GM23338 (cell line): ENCODE measurements at regions not wholly inside any gene's neighbourhood (a gene's known extent, or its start where the extent isn't known, plus 50 kb on each side); places are given as distances from the start of the nearest gene placed in this dataset.

Experiments
- ATAC-seq: fragments of 200-7000 bp; cut with Tn5 transposase; 3 replicates; pipeline ENCODE4 v1.9.1; 2020
- DNase-seq: peaks from one replicate; pipeline ENCODE4 v3.0.0-alpha.2; 2015; ENCODE audit warnings: low spot score
- H2AFZ ChIP-seq: fragments of 200-600 bp; sonication (generic); 2 replicates; pipeline ENCODE4 v1.8.0; 2016; ENCODE audit warnings: antibody characterized with exemption, mild to moderate bottlenecking, moderate library complexity
- H3F3A ChIP-seq: fragments of 200-600 bp; sonication (generic); replicated peaks from 2 replicates; pipeline ENCODE4 v1.8.0; 2017; ENCODE audit warnings: antibody characterized with exemption, mixed run types, low read depth
- H3K27ac ChIP-seq: fragments of 200-600 bp; sonication (generic); 2 replicates; pipeline ENCODE4 v1.6.1; 2016; ENCODE audit warnings: low read depth
- H3K27me3 ChIP-seq: fragments of 200-600 bp; sonication (generic); 2 replicates; pipeline ENCODE4 v1.8.0; 2016; ENCODE audit warnings: mild to moderate bottlenecking, mixed run types, moderate library complexity; ENCODE audit not compliant: insufficient read depth
- H3K36me3 ChIP-seq: fragments of 200-600 bp; sonication (generic); 2 replicates; pipeline ENCODE4 v1.8.0; 2016; ENCODE audit warnings: mild to moderate bottlenecking; ENCODE audit not compliant: insufficient read depth
- H3K4me1 ChIP-seq: fragments of 200-600 bp; sonication (generic); 2 replicates; pipeline ENCODE4 v1.8.0; 2016; ENCODE audit warnings: mild to moderate bottlenecking, moderate library complexity; ENCODE audit not compliant: insufficient read depth
- H3K4me2 ChIP-seq: fragments of 200-600 bp; sonication (generic); 2 replicates; pipeline ENCODE4 v1.7.1; 2017; ENCODE audit warnings: mixed run types
- H3K4me3 ChIP-seq: fragments of 200-600 bp; sonication (generic); 2 replicates; pipeline ENCODE4 v1.6.1; 2016; ENCODE audit warnings: mixed run types
- H3K79me2 ChIP-seq: fragments of 200-600 bp; sonication (generic); replicated peaks from 2 replicates; pipeline ENCODE4 v1.8.0; 2017; ENCODE audit warnings: mild to moderate bottlenecking; ENCODE audit not compliant: insufficient read depth
- H3K9me2 ChIP-seq: fragments of 200-600 bp; sonication (generic); 2 replicates; pipeline ENCODE4 v1.8.0; 2017; ENCODE audit not compliant: insufficient read depth
- H4K20me1 ChIP-seq: fragments of 200-600 bp; sonication (generic); replicated peaks from 2 replicates; pipeline ENCODE4 v1.8.0; 2017; ENCODE audit warnings: mild to moderate bottlenecking; ENCODE audit not compliant: insufficient read depth
- H3K27ac Mint-ChIP-seq: 2 replicates; pipeline ENCODE4 v1.8.0; 2020; ENCODE audit warnings: inconsistent platforms, mild to moderate bottlenecking, moderate library complexity, mixed read lengths
- H3K27me3 Mint-ChIP-seq: 3 replicates; pipeline ENCODE4 v1.8.0; 2022; ENCODE audit warnings: low read depth, mild to moderate bottlenecking, moderate library complexity, mixed read lengths, inconsistent platforms; ENCODE audit not compliant: insufficient read depth, poor library complexity
- H3K36me3 Mint-ChIP-seq: 3 replicates; pipeline ENCODE4 v1.8.0; 2021; ENCODE audit warnings: low read depth, mild to moderate bottlenecking, inconsistent platforms, moderate library complexity, mixed read lengths
- H3K4me1 Mint-ChIP-seq: 3 replicates; pipeline ENCODE4 v1.8.0; 2020; ENCODE audit warnings: mild to moderate bottlenecking, inconsistent platforms, mixed read lengths
- H3K4me3 Mint-ChIP-seq: 3 replicates; pipeline ENCODE4 v1.8.0; 2021; ENCODE audit warnings: moderate library complexity, mild to moderate bottlenecking, inconsistent platforms, mixed read lengths
- H3K9me3 Mint-ChIP-seq: 3 replicates; pipeline ENCODE4 v1.8.0; 2020; ENCODE audit warnings: moderate library complexity, mild to moderate bottlenecking, inconsistent platforms, mixed read lengths
- CREB1 ChIP-seq: fragments of 250-450 bp; sonication (Bioruptor Pico); IDR thresholded peaks from 2 replicates; pipeline ENCODE4 v1.5.0; 2020; ENCODE audit warnings: low read depth, mild to moderate bottlenecking, moderate library complexity
- EZH2 ChIP-seq: fragments of 200-600 bp; sonication (generic); IDR thresholded peaks from one replicate; pipeline ENCODE4 v1.8.0; 2017; ENCODE audit warnings: antibody characterized with exemption, mild to moderate bottlenecking, low read depth; ENCODE audit not compliant: unreplicated experiment
- EZH2phosphoT487 ChIP-seq: fragments of 200-600 bp; sonication (generic); IDR thresholded peaks from one replicate; pipeline ENCODE4 v1.8.1; 2018; ENCODE audit warnings: antibody characterized with exemption; ENCODE audit not compliant: unreplicated experiment
- JUNB ChIP-seq: IDR thresholded peaks from one replicate; pipeline ENCODE4 v1.6.1; 2016; ENCODE audit warnings: antibody characterized with exemption; ENCODE audit not compliant: unreplicated experiment
- NANOG ChIP-seq: IDR thresholded peaks from 2 replicates; pipeline ENCODE4 v1.6.1; 2016; ENCODE audit warnings: antibody characterized with exemption, borderline replicate concordance
- POLR2AphosphoS5 ChIP-seq: IDR thresholded peaks from 2 replicates; pipeline ENCODE4 v1.6.1; 2016; ENCODE audit warnings: antibody characterized with exemption, low read depth
- STAT1 ChIP-seq: IDR thresholded peaks from one replicate; pipeline ENCODE4 v1.6.1; 2016; ENCODE audit warnings: antibody characterized with exemption; ENCODE audit not compliant: unreplicated experiment
- ZNF114 ChIP-seq: fragments of 250-450 bp; sonication (Bioruptor Pico); IDR thresholded peaks from 2 replicates; pipeline ENCODE4 v1.5.0; 2020; ENCODE audit warnings: mild to moderate bottlenecking, moderate library complexity
- ZNF331 ChIP-seq: fragments of 250-450 bp; sonication (Bioruptor Pico); IDR thresholded peaks from 2 replicates; pipeline ENCODE4 v1.5.0; 2020; ENCODE audit warnings: low read depth, mild to moderate bottlenecking, moderate library complexity
- TF ChIP-seq, protein P1 (sequence below), 2 experiments: fragments of 200-600 bp in 1 of 2; sonication (generic) in 1 of 2; conservative IDR thresholded peaks; 2 replicates each; pipeline versions ENCODE4 v1.5.1 to v1.6.1; 2016 to 2017; ENCODE audit warnings: antibody characterized with exemption in 2 of 2, low read depth in 2 of 2, mild to moderate bottlenecking in 2 of 2, moderate library complexity in 1 of 2
- TF ChIP-seq, protein P2 (sequence below): IDR thresholded peaks from one replicate; pipeline ENCODE4 v1.6.1; 2018; ENCODE audit warnings: antibody characterized with exemption; ENCODE audit not compliant: unreplicated experiment
- TF ChIP-seq, protein P3 (sequence below): fragments of 250-450 bp; sonication (Bioruptor Pico); IDR thresholded peaks from 2 replicates; pipeline ENCODE4 v1.5.0; 2020; ENCODE audit warnings: mild to moderate bottlenecking, moderate library complexity
- TF ChIP-seq, protein P4 (sequence below): IDR thresholded peaks from 2 replicates; pipeline ENCODE4 v1.6.1; 2016; ENCODE audit warnings: antibody characterized with exemption

DNA sequence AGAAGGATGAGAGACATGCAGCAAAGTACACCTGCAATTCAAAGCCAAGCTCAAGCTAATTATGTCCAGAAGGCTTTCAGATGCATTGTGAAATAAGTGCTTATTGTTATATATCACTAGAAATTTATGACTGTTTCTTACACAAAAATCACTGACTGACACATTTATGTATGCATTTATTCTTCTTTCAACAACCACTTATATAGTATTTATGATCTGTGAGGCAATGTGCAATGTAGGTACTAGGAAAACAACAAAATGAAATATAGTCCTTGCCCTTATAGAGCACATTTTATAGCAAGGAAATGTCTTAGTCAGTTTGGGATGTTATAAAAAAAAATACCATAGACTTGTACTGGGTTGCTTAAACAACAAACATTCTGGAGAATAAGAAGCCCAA is 167.6 kb downstream of the YIPF5 start:
- TF ChIP-seq JUNB (no peak), ZNF114 (CRISPR knock-in tag) (no peak), NANOG (no peak), CREB1 (CRISPR knock-in tag) (no peak), EZH2 (no peak), EZH2phosphoT487 (no peak), ZNF331 (CRISPR knock-in tag) (no peak), STAT1 (no peak), POLR2AphosphoS5 (no peak)
- TF ChIP-seq, protein P1, sequence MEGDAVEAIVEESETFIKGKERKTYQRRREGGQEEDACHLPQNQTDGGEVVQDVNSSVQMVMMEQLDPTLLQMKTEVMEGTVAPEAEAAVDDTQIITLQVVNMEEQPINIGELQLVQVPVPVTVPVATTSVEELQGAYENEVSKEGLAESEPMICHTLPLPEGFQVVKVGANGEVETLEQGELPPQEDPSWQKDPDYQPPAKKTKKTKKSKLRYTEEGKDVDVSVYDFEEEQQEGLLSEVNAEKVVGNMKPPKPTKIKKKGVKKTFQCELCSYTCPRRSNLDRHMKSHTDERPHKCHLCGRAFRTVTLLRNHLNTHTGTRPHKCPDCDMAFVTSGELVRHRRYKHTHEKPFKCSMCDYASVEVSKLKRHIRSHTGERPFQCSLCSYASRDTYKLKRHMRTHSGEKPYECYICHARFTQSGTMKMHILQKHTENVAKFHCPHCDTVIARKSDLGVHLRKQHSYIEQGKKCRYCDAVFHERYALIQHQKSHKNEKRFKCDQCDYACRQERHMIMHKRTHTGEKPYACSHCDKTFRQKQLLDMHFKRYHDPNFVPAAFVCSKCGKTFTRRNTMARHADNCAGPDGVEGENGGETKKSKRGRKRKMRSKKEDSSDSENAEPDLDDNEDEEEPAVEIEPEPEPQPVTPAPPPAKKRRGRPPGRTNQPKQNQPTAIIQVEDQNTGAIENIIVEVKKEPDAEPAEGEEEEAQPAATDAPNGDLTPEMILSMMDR (conservative IDR thresholded peaks at IDR 0.05; ENCODE audit: low read depth in 2 of 2): no peak
- TF ChIP-seq, protein P2, sequence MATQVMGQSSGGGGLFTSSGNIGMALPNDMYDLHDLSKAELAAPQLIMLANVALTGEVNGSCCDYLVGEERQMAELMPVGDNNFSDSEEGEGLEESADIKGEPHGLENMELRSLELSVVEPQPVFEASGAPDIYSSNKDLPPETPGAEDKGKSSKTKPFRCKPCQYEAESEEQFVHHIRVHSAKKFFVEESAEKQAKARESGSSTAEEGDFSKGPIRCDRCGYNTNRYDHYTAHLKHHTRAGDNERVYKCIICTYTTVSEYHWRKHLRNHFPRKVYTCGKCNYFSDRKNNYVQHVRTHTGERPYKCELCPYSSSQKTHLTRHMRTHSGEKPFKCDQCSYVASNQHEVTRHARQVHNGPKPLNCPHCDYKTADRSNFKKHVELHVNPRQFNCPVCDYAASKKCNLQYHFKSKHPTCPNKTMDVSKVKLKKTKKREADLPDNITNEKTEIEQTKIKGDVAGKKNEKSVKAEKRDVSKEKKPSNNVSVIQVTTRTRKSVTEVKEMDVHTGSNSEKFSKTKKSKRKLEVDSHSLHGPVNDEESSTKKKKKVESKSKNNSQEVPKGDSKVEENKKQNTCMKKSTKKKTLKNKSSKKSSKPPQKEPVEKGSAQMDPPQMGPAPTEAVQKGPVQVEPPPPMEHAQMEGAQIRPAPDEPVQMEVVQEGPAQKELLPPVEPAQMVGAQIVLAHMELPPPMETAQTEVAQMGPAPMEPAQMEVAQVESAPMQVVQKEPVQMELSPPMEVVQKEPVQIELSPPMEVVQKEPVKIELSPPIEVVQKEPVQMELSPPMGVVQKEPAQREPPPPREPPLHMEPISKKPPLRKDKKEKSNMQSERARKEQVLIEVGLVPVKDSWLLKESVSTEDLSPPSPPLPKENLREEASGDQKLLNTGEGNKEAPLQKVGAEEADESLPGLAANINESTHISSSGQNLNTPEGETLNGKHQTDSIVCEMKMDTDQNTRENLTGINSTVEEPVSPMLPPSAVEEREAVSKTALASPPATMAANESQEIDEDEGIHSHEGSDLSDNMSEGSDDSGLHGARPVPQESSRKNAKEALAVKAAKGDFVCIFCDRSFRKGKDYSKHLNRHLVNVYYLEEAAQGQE: no peak
- TF ChIP-seq, protein P3, sequence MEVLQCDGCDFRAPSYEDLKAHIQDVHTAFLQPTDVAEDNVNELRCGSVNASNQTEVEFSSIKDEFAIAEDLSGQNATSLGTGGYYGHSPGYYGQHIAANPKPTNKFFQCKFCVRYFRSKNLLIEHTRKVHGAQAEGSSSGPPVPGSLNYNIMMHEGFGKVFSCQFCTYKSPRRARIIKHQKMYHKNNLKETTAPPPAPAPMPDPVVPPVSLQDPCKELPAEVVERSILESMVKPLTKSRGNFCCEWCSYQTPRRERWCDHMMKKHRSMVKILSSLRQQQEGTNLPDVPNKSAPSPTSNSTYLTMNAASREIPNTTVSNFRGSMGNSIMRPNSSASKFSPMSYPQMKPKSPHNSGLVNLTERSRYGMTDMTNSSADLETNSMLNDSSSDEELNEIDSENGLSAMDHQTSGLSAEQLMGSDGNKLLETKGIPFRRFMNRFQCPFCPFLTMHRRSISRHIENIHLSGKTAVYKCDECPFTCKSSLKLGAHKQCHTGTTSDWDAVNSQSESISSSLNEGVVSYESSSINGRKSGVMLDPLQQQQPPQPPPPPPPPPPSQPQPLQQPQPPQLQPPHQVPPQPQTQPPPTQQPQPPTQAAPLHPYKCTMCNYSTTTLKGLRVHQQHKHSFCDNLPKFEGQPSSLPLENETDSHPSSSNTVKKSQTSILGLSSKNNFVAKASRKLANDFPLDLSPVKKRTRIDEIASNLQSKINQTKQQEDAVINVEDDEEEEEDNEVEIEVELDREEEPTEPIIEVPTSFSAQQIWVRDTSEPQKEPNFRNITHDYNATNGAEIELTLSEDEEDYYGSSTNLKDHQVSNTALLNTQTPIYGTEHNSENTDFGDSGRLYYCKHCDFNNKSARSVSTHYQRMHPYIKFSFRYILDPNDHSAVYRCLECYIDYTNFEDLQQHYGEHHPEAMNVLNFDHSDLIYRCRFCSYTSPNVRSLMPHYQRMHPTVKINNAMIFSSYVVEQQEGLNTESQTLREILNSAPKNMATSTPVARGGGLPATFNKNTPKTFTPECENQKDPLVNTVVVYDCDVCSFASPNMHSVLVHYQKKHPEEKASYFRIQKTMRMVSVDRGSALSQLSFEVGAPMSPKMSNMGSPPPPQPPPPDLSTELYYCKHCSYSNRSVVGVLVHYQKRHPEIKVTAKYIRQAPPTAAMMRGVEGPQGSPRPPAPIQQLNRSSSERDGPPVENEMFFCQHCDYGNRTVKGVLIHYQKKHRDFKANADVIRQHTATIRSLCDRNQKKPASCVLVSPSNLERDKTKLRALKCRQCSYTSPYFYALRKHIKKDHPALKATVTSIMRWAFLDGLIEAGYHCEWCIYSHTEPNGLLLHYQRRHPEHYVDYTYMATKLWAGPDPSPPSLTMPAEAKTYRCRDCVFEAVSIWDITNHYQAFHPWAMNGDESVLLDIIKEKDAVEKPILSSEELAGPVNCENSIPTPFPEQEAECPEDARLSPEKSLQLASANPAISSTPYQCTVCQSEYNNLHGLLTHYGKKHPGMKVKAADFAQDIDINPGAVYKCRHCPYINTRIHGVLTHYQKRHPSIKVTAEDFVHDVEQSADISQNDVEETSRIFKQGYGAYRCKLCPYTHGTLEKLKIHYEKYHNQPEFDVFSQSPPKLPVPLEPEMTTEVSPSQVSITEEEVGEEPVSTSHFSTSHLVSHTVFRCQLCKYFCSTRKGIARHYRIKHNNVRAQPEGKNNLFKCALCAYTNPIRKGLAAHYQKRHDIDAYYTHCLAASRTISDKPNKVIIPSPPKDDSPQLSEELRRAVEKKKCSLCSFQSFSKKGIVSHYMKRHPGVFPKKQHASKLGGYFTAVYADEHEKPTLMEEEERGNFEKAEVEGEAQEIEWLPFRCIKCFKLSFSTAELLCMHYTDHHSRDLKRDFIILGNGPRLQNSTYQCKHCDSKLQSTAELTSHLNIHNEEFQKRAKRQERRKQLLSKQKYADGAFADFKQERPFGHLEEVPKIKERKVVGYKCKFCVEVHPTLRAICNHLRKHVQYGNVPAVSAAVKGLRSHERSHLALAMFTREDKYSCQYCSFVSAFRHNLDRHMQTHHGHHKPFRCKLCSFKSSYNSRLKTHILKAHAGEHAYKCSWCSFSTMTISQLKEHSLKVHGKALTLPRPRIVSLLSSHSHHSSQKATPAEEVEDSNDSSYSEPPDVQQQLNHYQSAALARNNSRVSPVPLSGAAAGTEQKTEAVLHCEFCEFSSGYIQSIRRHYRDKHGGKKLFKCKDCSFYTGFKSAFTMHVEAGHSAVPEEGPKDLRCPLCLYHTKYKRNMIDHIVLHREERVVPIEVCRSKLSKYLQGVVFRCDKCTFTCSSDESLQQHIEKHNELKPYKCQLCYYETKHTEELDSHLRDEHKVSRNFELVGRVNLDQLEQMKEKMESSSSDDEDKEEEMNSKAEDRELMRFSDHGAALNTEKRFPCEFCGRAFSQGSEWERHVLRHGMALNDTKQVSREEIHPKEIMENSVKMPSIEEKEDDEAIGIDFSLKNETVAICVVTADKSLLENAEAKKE (CRISPR knock-in tag): no peak
- TF ChIP-seq, protein P4, sequence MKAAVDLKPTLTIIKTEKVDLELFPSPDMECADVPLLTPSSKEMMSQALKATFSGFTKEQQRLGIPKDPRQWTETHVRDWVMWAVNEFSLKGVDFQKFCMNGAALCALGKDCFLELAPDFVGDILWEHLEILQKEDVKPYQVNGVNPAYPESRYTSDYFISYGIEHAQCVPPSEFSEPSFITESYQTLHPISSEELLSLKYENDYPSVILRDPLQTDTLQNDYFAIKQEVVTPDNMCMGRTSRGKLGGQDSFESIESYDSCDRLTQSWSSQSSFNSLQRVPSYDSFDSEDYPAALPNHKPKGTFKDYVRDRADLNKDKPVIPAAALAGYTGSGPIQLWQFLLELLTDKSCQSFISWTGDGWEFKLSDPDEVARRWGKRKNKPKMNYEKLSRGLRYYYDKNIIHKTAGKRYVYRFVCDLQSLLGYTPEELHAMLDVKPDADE: no peak
- Histone ChIP-seq H3K79me2 (no peaks in the 10 kb centered on the region), H4K20me1 (no peaks in the 10 kb centered on the region), H3K4me2 (no peak overlapping the region), H3K9me2 (no peaks in the 10 kb centered on the region; the same call in 1 of the 2 replicates), H3K27ac (no peak overlapping the region), H3F3A (no peaks in the 10 kb centered on the region), H3K4me1 (no peaks in the 10 kb centered on the region), H3K27me3 (no peaks in the 10 kb centered on the region), H2AFZ (no peak overlapping the region), H3K36me3 (no peaks in the 10 kb centered on the region), H3K4me3 (no peak overlapping the region)
- no peak overlapping the region for H3K4me3 Mint-ChIP-seq
- H3K9me3 Mint-ChIP-seq: peaks cover 13% of the 10 kb centered on the region; the same call in 2 of the 3 replicates
- no peaks in the 10 kb centered on the region for H3K4me1 Mint-ChIP-seq
- no peaks in the 10 kb centered on the region for H3K27me3 Mint-ChIP-seq
- no peak overlapping the region for H3K27ac Mint-ChIP-seq
- ATAC-seq (no peak), DNase-seq (no peak)
- peaks cover 13% of the 10 kb centered on the region; the same call in 2 of the 3 replicates for H3K36me3 Mint-ChIP-seq
